H9 (cell line): ENCODE measurements at regions not wholly inside any gene's neighbourhood (a gene's known extent, or its start where the extent isn't known, plus 50 kb on each side); places are given as distances from the start of the nearest gene placed in this dataset.

Experiments
- DNase-seq: peaks from one replicate; pipeline ENCODE4 v3.0.0-alpha.2; 2017
- H2AFZ ChIP-seq: one replicate; pipeline ENCODE4 v1.6.1; 2013; ENCODE audit warnings: mild to moderate bottlenecking, low read length, control low read depth, moderate library complexity
- H2AK5ac ChIP-seq: 2 replicates; pipeline ENCODE4 v1.6.1; 2013; ENCODE audit warnings: low read length, control low read depth, mixed read lengths; ENCODE audit not compliant: insufficient read length
- H2BK120ac ChIP-seq: one replicate; pipeline ENCODE4 v1.6.1; 2013; ENCODE audit warnings: low read depth, mild to moderate bottlenecking, low read length, control low read depth, inconsistent platforms; ENCODE audit not compliant: poor library complexity, severe bottlenecking
- H2BK12ac ChIP-seq: 2 replicates; pipeline ENCODE4 v1.6.1; 2013; ENCODE audit warnings: low read length, control low read depth, mixed read lengths, low read depth; ENCODE audit not compliant: insufficient read length
- H2BK15ac ChIP-seq: 2 replicates; pipeline ENCODE4 v1.6.1; 2013; ENCODE audit warnings: low read depth, low read length, control low read depth
- H2BK20ac ChIP-seq: one replicate; pipeline ENCODE4 v1.6.1; 2013; ENCODE audit warnings: low read depth, mild to moderate bottlenecking, low read length, control low read depth, inconsistent platforms; ENCODE audit not compliant: poor library complexity, severe bottlenecking
- H2BK5ac ChIP-seq: 2 replicates; pipeline ENCODE4 v1.6.1; 2013; ENCODE audit warnings: low read length, control low read depth, mixed read lengths; ENCODE audit not compliant: insufficient read length
- H3K14ac ChIP-seq: 2 replicates; pipeline ENCODE4 v1.6.1; 2013; ENCODE audit warnings: low read length, control low read depth; ENCODE audit not compliant: insufficient read depth
- H3K18ac ChIP-seq: 2 replicates; pipeline ENCODE4 v1.6.1; 2013; ENCODE audit warnings: low read depth, mild to moderate bottlenecking, mixed read lengths, low read length, control low read depth; ENCODE audit not compliant: insufficient read length
- H3K23ac ChIP-seq: 2 replicates; pipeline ENCODE4 v1.6.1; 2013; ENCODE audit warnings: low read length, control low read depth, mixed read lengths, low read depth; ENCODE audit not compliant: insufficient read length
- H3K23me2 ChIP-seq: 2 replicates; pipeline ENCODE4 v1.6.1; 2013; ENCODE audit warnings: low read depth, mild to moderate bottlenecking, mixed read lengths, low read length, control low read depth; ENCODE audit not compliant: insufficient read length, poor library complexity, severe bottlenecking
- H3K27ac ChIP-seq: 2 replicates; pipeline ENCODE4 v1.5.1; 2013; ENCODE audit warnings: low read length, control low read depth, mixed read lengths, low read depth; ENCODE audit not compliant: insufficient read length
- H3K27me3 ChIP-seq: 2 replicates; pipeline ENCODE4 v1.6.1; 2013; ENCODE audit warnings: low read length, control low read depth, inconsistent platforms; ENCODE audit not compliant: insufficient read depth
- H3K4ac ChIP-seq: 2 replicates; pipeline ENCODE4 v1.6.1; 2013; ENCODE audit warnings: low read depth, mild to moderate bottlenecking, control low read depth, inconsistent platforms, low read length, moderate library complexity
- H3K4me1 ChIP-seq: 2 replicates; pipeline ENCODE4 v1.6.1; 2013; ENCODE audit warnings: low read length, control low read depth, inconsistent platforms; ENCODE audit not compliant: insufficient read depth
- H3K4me2 ChIP-seq: 2 replicates; pipeline ENCODE4 v1.6.1; 2013; ENCODE audit warnings: low read length, control low read depth, mixed read lengths; ENCODE audit not compliant: insufficient read length, insufficient read depth
- H3K56ac ChIP-seq: 2 replicates; pipeline ENCODE4 v1.6.1; 2013; ENCODE audit warnings: low read depth, mild to moderate bottlenecking, mixed read lengths, low read length, control low read depth; ENCODE audit not compliant: insufficient read length
- H3K79me1 ChIP-seq: 2 replicates; pipeline ENCODE4 v1.6.1; 2013; ENCODE audit warnings: low read depth, mild to moderate bottlenecking, moderate library complexity, low read length, control low read depth, inconsistent platforms; ENCODE audit not compliant: insufficient read depth, poor library complexity, severe bottlenecking
- H3K79me2 ChIP-seq: 2 replicates; pipeline ENCODE4 v1.6.1; 2013; ENCODE audit warnings: low read length, control low read depth, inconsistent platforms; ENCODE audit not compliant: insufficient read depth
- H3K9ac ChIP-seq: 2 replicates; pipeline ENCODE4 v1.6.1; 2013; ENCODE audit warnings: low read length, control low read depth, mixed read lengths; ENCODE audit not compliant: insufficient read length; ENCODE audit errors: extremely low read depth
- H3K9me3 ChIP-seq: one replicate; pipeline ENCODE4 v1.6.1; 2013; ENCODE audit warnings: low read depth, low read length, inconsistent platforms; ENCODE audit not compliant: control insufficient read depth
- H3T11ph ChIP-seq: one replicate; pipeline ENCODE4 v1.6.1; 2013; ENCODE audit warnings: mild to moderate bottlenecking, low read length, control low read depth, inconsistent platforms
- H4K20me1 ChIP-seq: one replicate; pipeline ENCODE4 v1.6.1; 2013; ENCODE audit not compliant: control insufficient read depth, insufficient read length, insufficient read depth
- H4K5ac ChIP-seq: 2 replicates; pipeline ENCODE4 v1.6.1; 2013; ENCODE audit warnings: low read depth, mild to moderate bottlenecking, mixed read lengths, low read length, control low read depth; ENCODE audit not compliant: insufficient read length
- H4K8ac ChIP-seq: replicated peaks from 2 replicates; pipeline ENCODE4 v1.6.1; 2013; ENCODE audit warnings: low read length, control low read depth, mixed read lengths, low read depth; ENCODE audit not compliant: insufficient read length
- H4K91ac ChIP-seq: 2 replicates; pipeline ENCODE4 v1.6.1; 2013; ENCODE audit warnings: low read depth, mild to moderate bottlenecking, moderate library complexity, mixed read lengths, low read length, control low read depth; ENCODE audit not compliant: insufficient read length
- H3K27ac Mint-ChIP-seq, 3 experiments: 2 replicates in 2 of 3; 3 replicates in 1 of 3; pipeline ENCODE4 v1.8.0; 2020 to 2021; ENCODE audit warnings: mixed read lengths in 3 of 3, mild to moderate bottlenecking in 1 of 3, moderate library complexity in 1 of 3
- H3K27me3 Mint-ChIP-seq: 2 replicates; pipeline ENCODE4 v1.8.0; 2021; ENCODE audit warnings: low read depth, mild to moderate bottlenecking, moderate library complexity, mixed read lengths
- H3K36me3 Mint-ChIP-seq, 3 experiments: 2 replicates in 2 of 3; 3 replicates in 1 of 3; pipeline ENCODE4 v1.8.0; 2020 to 2021; ENCODE audit warnings: low read depth in 3 of 3, mixed read lengths in 3 of 3; ENCODE audit not compliant: insufficient read depth in 1 of 3
- H3K4me1 Mint-ChIP-seq, 2 experiments: 2 replicates each; pipeline ENCODE4 v1.8.0; 2020; ENCODE audit warnings: mixed read lengths in 2 of 2
- H3K4me3 Mint-ChIP-seq, 2 experiments: 2 replicates in 1 of 2; 3 replicates in 1 of 2; pipeline ENCODE4 v1.8.0; 2020 to 2021; ENCODE audit warnings: mild to moderate bottlenecking in 2 of 2, mixed read lengths in 2 of 2, moderate library complexity in 1 of 2
- H3K9me3 Mint-ChIP-seq, 2 experiments: 2 replicates in 1 of 2; 3 replicates in 1 of 2; pipeline ENCODE4 v1.8.0; 2020; ENCODE audit warnings: mild to moderate bottlenecking in 2 of 2, mixed read lengths in 2 of 2, moderate library complexity in 1 of 2
- WGBS: extraction: QIAGEN DNeasy Blood & Tissue Kit; methylation state at CpG from one replicate; pipeline ENCODE4 v1.1.7; 2013; ENCODE audit warnings: missing lambda C conversion rate, low lambda C conversion rate, mixed read lengths; ENCODE audit not compliant: insufficient read length; ENCODE audit errors: extremely low coverage; 5-methylcytosine and 5-hydroxymethylcytosine counted together
- TF ChIP-seq, protein P1 (sequence below): fragments of 200-600 bp; sonication (generic); conservative IDR thresholded peaks from 3 replicates; pipeline ENCODE4 v1.8.0; 2021; ENCODE audit warnings: antibody characterized with exemption, mild to moderate bottlenecking

- H3K18ac ChIP-seq: no peak overlapping the region
- no peak overlapping the region for H2BK12ac ChIP-seq
- H2AFZ ChIP-seq: no peak overlapping the region
- H3K56ac ChIP-seq: no peak overlapping the region
- H3K79me2 ChIP-seq: no peaks in the 10 kb centered on the region
- H3K27ac ChIP-seq: no peak overlapping the region
- no peak overlapping the region for H2BK15ac ChIP-seq
- DNase-seq: no peak
- WGBS: no CpG with 5 or more reads among the region's 1 CpG
- H3K27me3 ChIP-seq: no peaks in the 10 kb centered on the region
- Mint-ChIP-seq H3K27me3 (no peaks in the 10 kb centered on the region; the same call in 1 of the 2 replicates), H3K4me3 (no peak overlapping the region), H3K27ac (no peak overlapping the region), H3K9me3 (peaks cover 90 to 95% of the 10 kb centered on the region in 2 experiments), H3K4me1 (no peaks in the 10 kb centered on the region), H3K36me3 (peaks cover 4 to 13% (median 7%) of the 10 kb centered on the region in 3 experiments; a peak in 6 of 7 replicates)
- H3K23me2 ChIP-seq: no peaks in the 10 kb centered on the region
- H3K79me1 ChIP-seq: no peaks in the 10 kb centered on the region
- H4K20me1 ChIP-seq: no peaks in the 10 kb centered on the region
- H3K4me1 ChIP-seq: no peaks in the 10 kb centered on the region
- no peak overlapping the region for H4K5ac ChIP-seq
- H2BK20ac ChIP-seq: no peak overlapping the region
- H3K4me2 ChIP-seq: no peak overlapping the region
- H3K9ac ChIP-seq: no peak overlapping the region
- peaks cover 84% of the 10 kb centered on the region for H3K9me3 ChIP-seq
- H3K23ac ChIP-seq: no peak overlapping the region
- H4K8ac ChIP-seq: no peak overlapping the region
- no peak overlapping the region for H2BK120ac ChIP-seq
- H3T11ph ChIP-seq: no peak overlapping the region
- H2AK5ac ChIP-seq: no peak overlapping the region
- H2BK5ac ChIP-seq: no peak overlapping the region
- TF ChIP-seq, protein P1, sequence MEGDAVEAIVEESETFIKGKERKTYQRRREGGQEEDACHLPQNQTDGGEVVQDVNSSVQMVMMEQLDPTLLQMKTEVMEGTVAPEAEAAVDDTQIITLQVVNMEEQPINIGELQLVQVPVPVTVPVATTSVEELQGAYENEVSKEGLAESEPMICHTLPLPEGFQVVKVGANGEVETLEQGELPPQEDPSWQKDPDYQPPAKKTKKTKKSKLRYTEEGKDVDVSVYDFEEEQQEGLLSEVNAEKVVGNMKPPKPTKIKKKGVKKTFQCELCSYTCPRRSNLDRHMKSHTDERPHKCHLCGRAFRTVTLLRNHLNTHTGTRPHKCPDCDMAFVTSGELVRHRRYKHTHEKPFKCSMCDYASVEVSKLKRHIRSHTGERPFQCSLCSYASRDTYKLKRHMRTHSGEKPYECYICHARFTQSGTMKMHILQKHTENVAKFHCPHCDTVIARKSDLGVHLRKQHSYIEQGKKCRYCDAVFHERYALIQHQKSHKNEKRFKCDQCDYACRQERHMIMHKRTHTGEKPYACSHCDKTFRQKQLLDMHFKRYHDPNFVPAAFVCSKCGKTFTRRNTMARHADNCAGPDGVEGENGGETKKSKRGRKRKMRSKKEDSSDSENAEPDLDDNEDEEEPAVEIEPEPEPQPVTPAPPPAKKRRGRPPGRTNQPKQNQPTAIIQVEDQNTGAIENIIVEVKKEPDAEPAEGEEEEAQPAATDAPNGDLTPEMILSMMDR: no peak
- no peak overlapping the region for H3K14ac ChIP-seq
- H3K4ac ChIP-seq: no peak overlapping the region
- H4K91ac ChIP-seq: no peak overlapping the region
These were observed 819.1 kb downstream of the KCNJ18 start for GRCh38 chr17:22511431-22511830.
